SK-N-SH treated with all-trans-retinoic acid at 6 μM for 48 hours (cell line): ENCODE measurements at regions not wholly inside any gene's neighbourhood (a gene's known extent, or its start where the extent isn't known, plus 50 kb on each side); places are given as distances from the start of the nearest gene placed in this dataset.

Experiments
- ARNTL ChIP-seq: fragments of 450-650 bp; formaldehyde crosslinking; IDR thresholded peaks from 2 replicates; pipeline ENCODE4 v1.5.0; 2020; ENCODE audit warnings: low read depth, mild to moderate bottlenecking, moderate library complexity, borderline replicate concordance
- GLIS3 ChIP-seq: fragments of 250-450 bp; sonication (Bioruptor Pico); IDR thresholded peaks from 2 replicates; pipeline ENCODE4 v1.5.0; 2020; ENCODE audit warnings: mild to moderate bottlenecking, moderate library complexity
- PATZ1 ChIP-seq: fragments of 250-450 bp; sonication (Bioruptor Pico); IDR thresholded peaks from 2 replicates; pipeline ENCODE4 v1.8.0; 2020; ENCODE audit warnings: mild to moderate bottlenecking, moderate library complexity, borderline replicate concordance
- PPARA ChIP-seq: fragments of 250-450 bp; sonication (Bioruptor Pico); IDR thresholded peaks from 2 replicates; pipeline ENCODE4 v1.5.0; 2020; ENCODE audit warnings: mild to moderate bottlenecking, borderline replicate concordance
- TCF4 ChIP-seq: fragments of 250-450 bp; sonication (Bioruptor Pico); IDR thresholded peaks from 2 replicates; pipeline ENCODE4 v1.8.0; 2021; ENCODE audit warnings: mild to moderate bottlenecking, moderate library complexity, borderline replicate concordance
- ZFP3 ChIP-seq: fragments of 250-450 bp; sonication (Bioruptor Pico); IDR thresholded peaks from 2 replicates; pipeline ENCODE4 v1.5.0; 2020; ENCODE audit warnings: mild to moderate bottlenecking, moderate library complexity
- ZFP30 ChIP-seq: fragments of 450-650 bp; formaldehyde crosslinking; IDR thresholded peaks from 2 replicates; pipeline ENCODE4 v1.5.0; 2022; ENCODE audit warnings: mild to moderate bottlenecking, moderate library complexity
- ZNF70 ChIP-seq: fragments of 450-650 bp; formaldehyde crosslinking; IDR thresholded peaks from 2 replicates; pipeline ENCODE4 v1.5.0; 2020; ENCODE audit warnings: mild to moderate bottlenecking, moderate library complexity
- ZNF8 ChIP-seq: fragments of 450-650 bp; formaldehyde crosslinking; IDR thresholded peaks from 2 replicates; pipeline ENCODE4 v1.5.0; 2020; ENCODE audit warnings: mild to moderate bottlenecking, moderate library complexity

- TF ChIP-seq ZNF8: no peak
- no peak for TF ChIP-seq ARNTL
- TF ChIP-seq TCF4 (CRISPR knock-in tag): no peak
- no peak for TF ChIP-seq ZFP3
- TF ChIP-seq PPARA (CRISPR knock-in tag): no peak
- no peak for TF ChIP-seq ZNF70 (CRISPR knock-in tag)
- no peak for TF ChIP-seq PATZ1 (CRISPR knock-in tag)
- TF ChIP-seq ZFP30 (CRISPR knock-in tag): no peak
- no peak for TF ChIP-seq GLIS3 (CRISPR knock-in tag)
Measured at GRCh38 chr5:92923885-92924284, 657.1 kb downstream of the NR2F1-AS1 start.
